HL-60 (cell line): ENCODE measurements at regions not wholly inside any gene's neighbourhood (a gene's known extent, or its start where the extent isn't known, plus 50 kb on each side); places are given as distances from the start of the nearest gene placed in this dataset.

ENCODE experiments used
- POLR2AphosphoS5 ChIP-seq: IDR thresholded peaks from 2 replicates; pipeline ENCODE4 v1.6.1; 2012; ENCODE audit warnings: low read depth
- SPI1 ChIP-seq: IDR thresholded peaks from 2 replicates; pipeline ENCODE4 v1.6.1; 2012; ENCODE audit warnings: low read depth, mild to moderate bottlenecking, borderline replicate concordance
- TF ChIP-seq, protein P1 (sequence below): IDR thresholded peaks from one replicate; pipeline ENCODE4 v1.5.1; 2011; ENCODE audit warnings: low read length, control low read depth, inconsistent platforms; ENCODE audit not compliant: insufficient read depth

DNA sequence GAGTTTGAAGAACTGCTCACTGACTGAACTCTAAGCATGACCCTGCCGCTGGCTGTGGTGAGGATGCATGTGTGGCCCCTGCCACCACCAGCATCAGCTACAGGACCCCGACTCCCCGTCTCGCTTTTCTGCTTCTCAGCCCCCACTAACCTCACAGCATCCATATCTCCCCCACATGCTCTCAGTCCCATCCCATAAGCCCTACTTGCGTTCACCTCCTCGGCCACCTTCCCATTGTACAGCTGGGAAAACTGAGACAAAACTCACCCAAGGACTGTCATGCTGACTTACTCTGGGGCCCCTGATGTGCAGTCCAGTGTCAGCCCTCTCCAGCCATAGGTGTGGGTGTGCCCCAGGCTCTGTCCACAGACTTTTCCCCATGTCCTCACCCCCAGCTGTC is 104.2 kb upstream of the SH3BP4 start:
- TF ChIP-seq, protein P1, sequence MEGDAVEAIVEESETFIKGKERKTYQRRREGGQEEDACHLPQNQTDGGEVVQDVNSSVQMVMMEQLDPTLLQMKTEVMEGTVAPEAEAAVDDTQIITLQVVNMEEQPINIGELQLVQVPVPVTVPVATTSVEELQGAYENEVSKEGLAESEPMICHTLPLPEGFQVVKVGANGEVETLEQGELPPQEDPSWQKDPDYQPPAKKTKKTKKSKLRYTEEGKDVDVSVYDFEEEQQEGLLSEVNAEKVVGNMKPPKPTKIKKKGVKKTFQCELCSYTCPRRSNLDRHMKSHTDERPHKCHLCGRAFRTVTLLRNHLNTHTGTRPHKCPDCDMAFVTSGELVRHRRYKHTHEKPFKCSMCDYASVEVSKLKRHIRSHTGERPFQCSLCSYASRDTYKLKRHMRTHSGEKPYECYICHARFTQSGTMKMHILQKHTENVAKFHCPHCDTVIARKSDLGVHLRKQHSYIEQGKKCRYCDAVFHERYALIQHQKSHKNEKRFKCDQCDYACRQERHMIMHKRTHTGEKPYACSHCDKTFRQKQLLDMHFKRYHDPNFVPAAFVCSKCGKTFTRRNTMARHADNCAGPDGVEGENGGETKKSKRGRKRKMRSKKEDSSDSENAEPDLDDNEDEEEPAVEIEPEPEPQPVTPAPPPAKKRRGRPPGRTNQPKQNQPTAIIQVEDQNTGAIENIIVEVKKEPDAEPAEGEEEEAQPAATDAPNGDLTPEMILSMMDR, result no peak
- TF ChIP-seq POLR2AphosphoS5, result no peak
- TF ChIP-seq SPI1, result no peak
